HCT116 (cell line): ENCODE measurements at regions not wholly inside any gene's neighbourhood (a gene's known extent, or its start where the extent isn't known, plus 50 kb on each side); places are given as distances from the start of the nearest gene placed in this dataset.
"Not testable (repeated sequence)": the region's sequence is repeated elsewhere in the genome, so short reads cannot be mapped to it uniquely, and the experiment has no call there.

Experiments used
- ATAC-seq: fragments of 200-7000 bp; cut with Tn5 transposase; 2 replicates; pipeline ENCODE4 v1.9.1; 2020; ENCODE audit warnings: mild to moderate bottlenecking, moderate library complexity
- BruUV-seq: library from RNA; stranded (reverse); fragments of 400-500 nt; replicated peaks from 2 replicates; lab custom pipeline; 2021; lab: Mats Ljungman, UMichigan
- CTCF ChIA-PET: fragments of 300-600 bp; sonication (Branson Sonifier 250); formaldehyde crosslinking; loops from one replicate; lab custom pipeline; 2021; ENCODE audit warnings: antibody characterized with exemption; lab: Charles Lee
- POLR2A ChIA-PET: fragments of 300-600, 350-600 bp; sonication (Branson Sonifier 250); formaldehyde crosslinking; loops from one replicate; lab custom pipeline; 2021; ENCODE audit warnings: antibody characterized with exemption; lab: Charles Lee
- RAD21 ChIA-PET, 2 experiments: fragments of 300-600 bp; sonication (Branson Sonifier 250); formaldehyde crosslinking; loops; one replicate each; lab custom pipeline; 2023; ENCODE audit warnings: low total read pairs in 2 of 2; ENCODE audit not compliant: uncharacterized antibody in 2 of 2, unreplicated experiment in 2 of 2, low non-redundant PET in 1 of 2; lab: Charles Lee
- DNase-seq: peaks from one replicate; pipeline ENCODE4 v3.0.0-alpha.2; 2010; ENCODE audit warnings: low read depth, low spot score
- H2AFZ ChIP-seq: fragments of 200-600 bp; shearing (Covaris generic), sonication (generic); 2 replicates; pipeline ENCODE4 v1.6.1; 2017; ENCODE audit warnings: low read depth, mixed run types, mixed read lengths, antibody characterized with exemption, low read length; ENCODE audit not compliant: poor library complexity, severe bottlenecking
- H3K27ac ChIP-seq: 2 replicates; pipeline ENCODE4 v1.5.1; 2012; ENCODE audit warnings: low read depth, low read length
- H3K27me3 ChIP-seq: fragments of 200-600 bp; sonication (generic); 2 replicates; pipeline ENCODE4 v1.6.1; 2016; ENCODE audit warnings: mixed run types, low read length, mixed read lengths; ENCODE audit not compliant: insufficient read depth
- H3K36me3 ChIP-seq, 2 experiments: fragments of 200-500 bp in 1 of 2; fragments of 200-600 bp in 1 of 2; sonication (Bioruptor generic) in 1 of 2; sonication (generic) in 1 of 2; 2 replicates each; pipeline versions ENCODE4 v1.5.1 to v1.6.1; 2014 to 2016; ENCODE audit warnings: low read length in 2 of 2, inconsistent platforms in 1 of 2, mixed read lengths in 1 of 2, mixed run types in 1 of 2; ENCODE audit not compliant: insufficient read depth in 2 of 2, control insufficient read depth in 1 of 2
- H3K4me1 ChIP-seq, 2 experiments: fragments of 200-600 bp in 1 of 2; sonication (generic) in 1 of 2; 2 replicates each; pipeline versions ENCODE4 v1.5.1 to v1.6.1; 2012 to 2017; ENCODE audit warnings: low read length in 2 of 2, inconsistent platforms in 1 of 2, mild to moderate bottlenecking in 1 of 2, mixed read lengths in 1 of 2, mixed run types in 1 of 2, moderate library complexity in 1 of 2; ENCODE audit not compliant: insufficient read depth in 2 of 2, control insufficient read depth in 1 of 2
- H3K4me2 ChIP-seq: fragments of 200-600 bp; sonication (generic); 2 replicates; pipeline ENCODE4 v1.6.1; 2017; ENCODE audit warnings: mixed run types, low read length, mixed read lengths
- H3K4me3 ChIP-seq, 2 experiments: fragments of 200-600 bp in 1 of 2; sonication (generic) in 1 of 2; replicated peaks in 1 of 2; 2 replicates each; pipeline ENCODE4 v1.5.1; 2011 to 2016; ENCODE audit warnings: low read length in 2 of 2, control low read depth in 1 of 2, low read depth in 1 of 2, mild to moderate bottlenecking in 1 of 2, mixed read lengths in 1 of 2, mixed run types in 1 of 2
- H3K79me2 ChIP-seq: fragments of 200-600 bp; sonication (generic); 2 replicates; pipeline ENCODE4 v1.6.1; 2017; ENCODE audit warnings: mild to moderate bottlenecking, mixed run types, low read length, moderate library complexity, mixed read lengths; ENCODE audit not compliant: insufficient read depth
- H3K9ac ChIP-seq: fragments of 200-600 bp; sonication (generic); 2 replicates; pipeline ENCODE4 v1.6.1; 2016; ENCODE audit warnings: low read length, mixed read lengths
- H3K9me2 ChIP-seq: fragments of 200-600 bp; sonication (generic), shearing (Covaris generic); 2 replicates; pipeline ENCODE4 v1.6.1; 2017; ENCODE audit warnings: mixed run types, mild to moderate bottlenecking, moderate library complexity; ENCODE audit not compliant: insufficient read depth
- H3K9me3 ChIP-seq, 2 experiments: fragments of 200-500 bp in 1 of 2; fragments of 200-600 bp in 1 of 2; sonication (Bioruptor generic) in 1 of 2; sonication (generic) in 1 of 2; 2 replicates each; pipeline ENCODE4 v1.6.1; 2014 to 2017; ENCODE audit warnings: low read length in 2 of 2, mixed read lengths in 2 of 2, inconsistent platforms in 1 of 2, low read depth in 1 of 2, mild to moderate bottlenecking in 1 of 2, mixed run types in 1 of 2, moderate library complexity in 1 of 2; ENCODE audit not compliant: control insufficient read depth in 1 of 2, insufficient read depth in 1 of 2
- H4K20me1 ChIP-seq: fragments of 200-600 bp; sonication (generic), shearing (Covaris generic); 2 replicates; pipeline ENCODE4 v1.6.1; 2017; ENCODE audit warnings: mixed run types, mild to moderate bottlenecking, moderate library complexity; ENCODE audit not compliant: insufficient read depth
- FOSL1 ChIP-seq: IDR thresholded peaks from 2 replicates; pipeline ENCODE4 v1.6.1; 2012; ENCODE audit warnings: low read depth
- RAD21 ChIP-seq: IDR thresholded peaks from 2 replicates; pipeline ENCODE4 v1.6.1; 2012; ENCODE audit warnings: low read depth, mild to moderate bottlenecking
- SP1 ChIP-seq: IDR thresholded peaks from 2 replicates; pipeline ENCODE4 v1.6.1; 2012; ENCODE audit warnings: low read depth
- TCF7L2 ChIP-seq: IDR thresholded peaks from 2 replicates; pipeline ENCODE4 v1.7.0; 2011; ENCODE audit warnings: borderline replicate concordance, inconsistent platforms; ENCODE audit not compliant: insufficient read depth, insufficient read length; ENCODE audit errors: extremely low read depth
- intact Hi-C: fragments of 100-400 bp; cut with micrococcal nuclease; formaldehyde crosslinking; loops from 2 replicates; pipeline ENCODE4 v1.10.0; 2022

DNA sequence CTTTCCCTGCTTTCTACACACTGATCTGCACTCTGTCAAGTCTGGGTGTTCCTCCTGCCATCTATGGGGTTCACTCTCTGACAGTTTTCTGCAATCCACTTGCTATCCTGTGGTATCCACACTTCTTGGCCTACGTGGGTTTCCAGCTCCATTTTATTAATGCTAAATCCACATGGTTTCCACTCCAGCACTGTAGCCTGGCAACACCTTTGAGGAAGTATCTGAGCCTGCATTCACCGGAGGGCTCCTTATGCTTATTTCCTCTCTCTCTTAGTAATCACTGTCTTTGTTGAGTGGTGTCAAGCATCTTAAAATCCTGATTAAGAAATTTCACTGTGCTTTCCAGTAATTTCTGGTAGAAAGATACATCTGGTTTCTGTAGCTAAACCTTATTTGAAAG, 703.7 kb downstream of the TMEM121 start:
- CTCF ChIA-PET: no interaction called here
- no peak for ATAC-seq
- intact Hi-C loops: no loop called here

DNA sequence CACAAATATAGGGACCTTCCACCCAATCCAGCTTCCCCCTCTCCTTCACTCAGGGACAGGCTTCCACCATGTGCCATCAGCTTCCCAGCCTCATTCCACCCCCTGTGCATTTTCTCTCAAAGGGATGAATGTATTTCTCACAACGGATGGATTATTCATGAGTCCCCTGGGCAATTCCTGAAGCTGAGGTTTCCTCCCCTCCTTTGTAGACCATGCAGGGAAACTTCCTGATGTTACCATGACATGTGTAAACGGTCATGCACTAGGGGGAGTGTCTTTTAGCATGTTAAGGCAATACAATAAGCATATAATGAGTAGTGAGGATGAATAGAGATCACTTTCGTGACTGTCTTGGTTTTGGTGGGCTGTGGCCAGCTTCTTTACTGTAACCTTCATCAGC, 706.8 kb downstream of the TMEM121 start:
- H3K4me3 ChIP-seq, H3K27me3 ChIP-seq, intact Hi-C loops, CTCF ChIA-PET, H3K4me2 ChIP-seq, H3K27ac ChIP-seq, BruUV-seq, H3K9ac ChIP-seq, POLR2A ChIA-PET, H3K79me2 ChIP-seq, H3K9me2 ChIP-seq, DNase-seq, ATAC-seq, RAD21 ChIA-PET, H2AFZ ChIP-seq, H3K36me3 ChIP-seq, H4K20me1 ChIP-seq, H3K4me1 ChIP-seq, H3K9me3 ChIP-seq: not testable (repeated sequence)

More for the DNA sequence above, 703.7 kb downstream of the TMEM121 start:
- no peaks in the 10 kb centered on the region for H3K27me3 ChIP-seq
- H4K20me1 ChIP-seq: no peaks in the 10 kb centered on the region
- no peaks in the 10 kb centered on the region for H3K9me2 ChIP-seq
- RAD21 ChIA-PET: no interaction called here
- H3K36me3 ChIP-seq: no peaks in the 10 kb centered on the region
- no peak overlapping the region for H3K4me3 ChIP-seq
- no peaks in the 10 kb centered on the region for H3K79me2 ChIP-seq
- no peaks in the 10 kb centered on the region for H3K4me1 ChIP-seq
- TF ChIP-seq RAD21 (no peak), FOSL1 (no peak), SP1 (no peak), TCF7L2 (no peak)
- no TSS peak for BruUV-seq
- POLR2A ChIA-PET: no interaction called here
- no peak overlapping the region for H2AFZ ChIP-seq
- no peak overlapping the region for H3K4me2 ChIP-seq
- H3K9ac ChIP-seq: no peak overlapping the region
- no peak for DNase-seq
- no peak overlapping the region for H3K27ac ChIP-seq
- H3K9me3 ChIP-seq: peaks cover 6 to 8% of the 10 kb centered on the region in 2 experiments; a peak in 2 of 4 replicates

DNA sequence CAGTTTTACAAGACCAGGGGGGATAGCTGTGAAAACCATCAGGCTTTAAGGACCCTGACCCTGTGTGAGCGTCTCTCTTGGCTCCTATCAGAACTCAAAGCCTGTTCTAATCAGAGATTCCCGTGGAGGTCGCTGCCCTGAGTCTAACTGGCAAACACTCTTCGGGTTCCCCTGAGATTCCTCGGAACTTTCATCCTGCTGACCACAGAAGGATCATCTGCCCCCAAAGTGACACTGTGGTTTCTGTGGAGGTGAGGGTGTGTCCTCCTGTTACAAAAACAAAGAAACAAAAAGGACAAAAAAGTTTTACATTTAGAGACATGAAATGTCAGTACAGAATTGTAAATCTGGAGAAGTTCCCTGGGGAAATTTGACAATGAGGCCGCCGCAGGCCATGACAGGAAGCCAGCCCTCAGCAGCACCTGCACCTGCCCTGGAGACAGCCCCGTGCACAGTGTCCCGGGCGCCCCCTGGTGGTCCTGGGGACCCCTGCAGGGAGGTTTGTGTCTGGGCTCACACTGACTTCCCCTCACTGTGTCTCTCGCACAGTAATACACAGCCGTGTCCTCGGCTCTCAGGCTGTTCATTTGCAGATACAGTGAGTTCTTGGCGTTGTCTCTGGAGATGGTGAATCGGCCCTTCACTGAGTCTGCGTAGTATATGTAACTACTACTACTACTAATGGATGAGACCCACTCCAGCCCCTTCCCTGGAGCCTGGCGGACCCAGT, 708.3 kb downstream of the TMEM121 start:
- H4K20me1 ChIP-seq, H2AFZ ChIP-seq, H3K27me3 ChIP-seq, H3K36me3 ChIP-seq, H3K9me3 ChIP-seq, RAD21 ChIA-PET, H3K9me2 ChIP-seq, H3K4me3 ChIP-seq, BruUV-seq, H3K79me2 ChIP-seq, H3K4me2 ChIP-seq, intact Hi-C loops, ATAC-seq, DNase-seq, CTCF ChIA-PET, H3K9ac ChIP-seq, POLR2A ChIA-PET, H3K4me1 ChIP-seq, H3K27ac ChIP-seq: not testable (repeated sequence)
